HL-60 (cell line): ENCODE measurements at regions not wholly inside any gene's neighbourhood (a gene's known extent, or its start where the extent isn't known, plus 50 kb on each side); places are given as distances from the start of the nearest gene placed in this dataset.

Experiments
- GABPA ChIP-seq: IDR thresholded peaks from 2 replicates; pipeline ENCODE4 v1.6.1; 2012; ENCODE audit warnings: low read depth
- POLR2AphosphoS5 ChIP-seq: IDR thresholded peaks from 2 replicates; pipeline ENCODE4 v1.6.1; 2012; ENCODE audit warnings: low read depth
- SPI1 ChIP-seq: IDR thresholded peaks from 2 replicates; pipeline ENCODE4 v1.6.1; 2012; ENCODE audit warnings: low read depth, mild to moderate bottlenecking, borderline replicate concordance
- TF ChIP-seq, protein P1 (sequence below): IDR thresholded peaks from one replicate; pipeline ENCODE4 v1.5.1; 2011; ENCODE audit warnings: low read length, control low read depth, inconsistent platforms; ENCODE audit not compliant: insufficient read depth
- TF ChIP-seq, protein P2 (sequence below): IDR thresholded peaks from 2 replicates; pipeline ENCODE4 v1.6.1; 2012; ENCODE audit warnings: low read depth; ENCODE audit not compliant: insufficient replicate concordance

DNA sequence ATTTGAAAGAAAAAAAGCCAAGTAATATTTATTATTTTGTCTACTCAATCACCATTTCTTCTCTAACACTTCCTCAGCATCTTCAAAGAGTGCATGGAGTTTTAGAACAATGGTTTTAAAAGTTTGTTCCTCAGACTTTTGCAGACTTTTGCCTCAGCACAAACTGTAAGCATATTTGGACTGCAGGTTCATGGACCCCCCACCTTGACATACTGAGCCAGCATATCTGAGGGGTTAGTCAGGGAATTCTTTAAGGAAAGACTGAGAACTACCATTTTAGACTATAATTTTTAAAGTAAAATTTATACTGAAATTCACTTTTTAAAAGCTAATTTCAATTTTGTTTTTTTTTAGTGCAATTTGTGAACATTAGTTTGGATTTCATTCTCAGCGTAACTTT, 1676.8 kb upstream of the PCDH20 start:
- no peak for TF ChIP-seq POLR2AphosphoS5
- TF ChIP-seq, protein P1, sequence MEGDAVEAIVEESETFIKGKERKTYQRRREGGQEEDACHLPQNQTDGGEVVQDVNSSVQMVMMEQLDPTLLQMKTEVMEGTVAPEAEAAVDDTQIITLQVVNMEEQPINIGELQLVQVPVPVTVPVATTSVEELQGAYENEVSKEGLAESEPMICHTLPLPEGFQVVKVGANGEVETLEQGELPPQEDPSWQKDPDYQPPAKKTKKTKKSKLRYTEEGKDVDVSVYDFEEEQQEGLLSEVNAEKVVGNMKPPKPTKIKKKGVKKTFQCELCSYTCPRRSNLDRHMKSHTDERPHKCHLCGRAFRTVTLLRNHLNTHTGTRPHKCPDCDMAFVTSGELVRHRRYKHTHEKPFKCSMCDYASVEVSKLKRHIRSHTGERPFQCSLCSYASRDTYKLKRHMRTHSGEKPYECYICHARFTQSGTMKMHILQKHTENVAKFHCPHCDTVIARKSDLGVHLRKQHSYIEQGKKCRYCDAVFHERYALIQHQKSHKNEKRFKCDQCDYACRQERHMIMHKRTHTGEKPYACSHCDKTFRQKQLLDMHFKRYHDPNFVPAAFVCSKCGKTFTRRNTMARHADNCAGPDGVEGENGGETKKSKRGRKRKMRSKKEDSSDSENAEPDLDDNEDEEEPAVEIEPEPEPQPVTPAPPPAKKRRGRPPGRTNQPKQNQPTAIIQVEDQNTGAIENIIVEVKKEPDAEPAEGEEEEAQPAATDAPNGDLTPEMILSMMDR = no peak
- TF ChIP-seq, protein P2, sequence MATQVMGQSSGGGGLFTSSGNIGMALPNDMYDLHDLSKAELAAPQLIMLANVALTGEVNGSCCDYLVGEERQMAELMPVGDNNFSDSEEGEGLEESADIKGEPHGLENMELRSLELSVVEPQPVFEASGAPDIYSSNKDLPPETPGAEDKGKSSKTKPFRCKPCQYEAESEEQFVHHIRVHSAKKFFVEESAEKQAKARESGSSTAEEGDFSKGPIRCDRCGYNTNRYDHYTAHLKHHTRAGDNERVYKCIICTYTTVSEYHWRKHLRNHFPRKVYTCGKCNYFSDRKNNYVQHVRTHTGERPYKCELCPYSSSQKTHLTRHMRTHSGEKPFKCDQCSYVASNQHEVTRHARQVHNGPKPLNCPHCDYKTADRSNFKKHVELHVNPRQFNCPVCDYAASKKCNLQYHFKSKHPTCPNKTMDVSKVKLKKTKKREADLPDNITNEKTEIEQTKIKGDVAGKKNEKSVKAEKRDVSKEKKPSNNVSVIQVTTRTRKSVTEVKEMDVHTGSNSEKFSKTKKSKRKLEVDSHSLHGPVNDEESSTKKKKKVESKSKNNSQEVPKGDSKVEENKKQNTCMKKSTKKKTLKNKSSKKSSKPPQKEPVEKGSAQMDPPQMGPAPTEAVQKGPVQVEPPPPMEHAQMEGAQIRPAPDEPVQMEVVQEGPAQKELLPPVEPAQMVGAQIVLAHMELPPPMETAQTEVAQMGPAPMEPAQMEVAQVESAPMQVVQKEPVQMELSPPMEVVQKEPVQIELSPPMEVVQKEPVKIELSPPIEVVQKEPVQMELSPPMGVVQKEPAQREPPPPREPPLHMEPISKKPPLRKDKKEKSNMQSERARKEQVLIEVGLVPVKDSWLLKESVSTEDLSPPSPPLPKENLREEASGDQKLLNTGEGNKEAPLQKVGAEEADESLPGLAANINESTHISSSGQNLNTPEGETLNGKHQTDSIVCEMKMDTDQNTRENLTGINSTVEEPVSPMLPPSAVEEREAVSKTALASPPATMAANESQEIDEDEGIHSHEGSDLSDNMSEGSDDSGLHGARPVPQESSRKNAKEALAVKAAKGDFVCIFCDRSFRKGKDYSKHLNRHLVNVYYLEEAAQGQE = no peak
- no peak for TF ChIP-seq GABPA
- no peak for TF ChIP-seq SPI1
